ENCODE measurements at regions not wholly inside any gene's neighbourhood (a gene's known extent, or its start where the extent isn't known, plus 50 kb on each side); places are given as distances from the start of the nearest gene placed in this dataset.

- DNase-seq: no peak
- H3K36me3 ChIP-seq (replicated peaks; ENCODE audit: insufficient read depth, low read length): no peaks in the 10 kb centered on the region
- no peaks in the 10 kb centered on the region for H3F3A ChIP-seq (ENCODE audit: insufficient read depth, low read length)
- no peak overlapping the region for H3K4me2 ChIP-seq (ENCODE audit: low read depth, low read length)
- H3K4me3 ChIP-seq (ENCODE audit: low read length): no peak overlapping the region
- no peaks in the 10 kb centered on the region for H3K27me3 ChIP-seq (replicated peaks; ENCODE audit: insufficient read depth, low read length)
- H3K4me1 ChIP-seq (ENCODE audit: low read length): no peaks in the 10 kb centered on the region
- H3K79me2 ChIP-seq (ENCODE audit: low read length): no peaks in the 10 kb centered on the region
- TF ChIP-seq, protein P1, sequence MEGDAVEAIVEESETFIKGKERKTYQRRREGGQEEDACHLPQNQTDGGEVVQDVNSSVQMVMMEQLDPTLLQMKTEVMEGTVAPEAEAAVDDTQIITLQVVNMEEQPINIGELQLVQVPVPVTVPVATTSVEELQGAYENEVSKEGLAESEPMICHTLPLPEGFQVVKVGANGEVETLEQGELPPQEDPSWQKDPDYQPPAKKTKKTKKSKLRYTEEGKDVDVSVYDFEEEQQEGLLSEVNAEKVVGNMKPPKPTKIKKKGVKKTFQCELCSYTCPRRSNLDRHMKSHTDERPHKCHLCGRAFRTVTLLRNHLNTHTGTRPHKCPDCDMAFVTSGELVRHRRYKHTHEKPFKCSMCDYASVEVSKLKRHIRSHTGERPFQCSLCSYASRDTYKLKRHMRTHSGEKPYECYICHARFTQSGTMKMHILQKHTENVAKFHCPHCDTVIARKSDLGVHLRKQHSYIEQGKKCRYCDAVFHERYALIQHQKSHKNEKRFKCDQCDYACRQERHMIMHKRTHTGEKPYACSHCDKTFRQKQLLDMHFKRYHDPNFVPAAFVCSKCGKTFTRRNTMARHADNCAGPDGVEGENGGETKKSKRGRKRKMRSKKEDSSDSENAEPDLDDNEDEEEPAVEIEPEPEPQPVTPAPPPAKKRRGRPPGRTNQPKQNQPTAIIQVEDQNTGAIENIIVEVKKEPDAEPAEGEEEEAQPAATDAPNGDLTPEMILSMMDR (IDR thresholded peaks at IDR 0.05; ENCODE audit: low read length): no peak
- TF ChIP-seq EZH2phosphoT487 (IDR thresholded peaks at IDR 0.05; ENCODE audit: low read length) (no peak), EZH2 (optimal IDR thresholded peaks at IDR 0.05; ENCODE audit: low read depth, low read length) (no peak)
- H2AFZ ChIP-seq (ENCODE audit: low read length): no peak overlapping the region
- no peaks in the 10 kb centered on the region for H4K20me1 ChIP-seq (ENCODE audit: insufficient read depth, low read length)
- H3K9ac ChIP-seq (ENCODE audit: low read length): no peak overlapping the region
- no peak overlapping the region for H3K27ac ChIP-seq (ENCODE audit: low read length)
- H3K9me3 ChIP-seq (replicated peaks; ENCODE audit: insufficient read depth, low read length): no peaks in the 10 kb centered on the region; the same call in 1 of the 2 replicates
- no peaks in the 10 kb centered on the region for H3K9me2 ChIP-seq (replicated peaks; ENCODE audit: insufficient read depth, low read length)
Measured at GRCh38 chr10:131585761-131586160, 274.2 kb upstream of the TCERG1L start.

- Histone ChIP-seq H3K9me2 (replicated peaks; ENCODE audit: insufficient read depth, low read length) (no peaks in the 10 kb centered on the region), H3K79me2 (ENCODE audit: low read length) (no peaks in the 10 kb centered on the region), H3K4me2 (ENCODE audit: low read depth, low read length) (no peak overlapping the region), H3F3A (ENCODE audit: insufficient read depth, low read length) (no peaks in the 10 kb centered on the region), H3K27ac (ENCODE audit: low read length) (no peak overlapping the region), H3K4me3 (ENCODE audit: low read length) (no peak overlapping the region), H3K9me3 (replicated peaks; ENCODE audit: insufficient read depth, low read length) (no peaks in the 10 kb centered on the region; the same call in 1 of the 2 replicates), H3K27me3 (replicated peaks; ENCODE audit: insufficient read depth, low read length) (no peaks in the 10 kb centered on the region), H4K20me1 (ENCODE audit: insufficient read depth, low read length) (no peaks in the 10 kb centered on the region), H3K4me1 (ENCODE audit: low read length) (no peaks in the 10 kb centered on the region), H2AFZ (ENCODE audit: low read length) (no peak overlapping the region), H3K9ac (ENCODE audit: low read length) (no peak overlapping the region), H3K36me3 (replicated peaks; ENCODE audit: insufficient read depth, low read length) (no peaks in the 10 kb centered on the region)
- DNase-seq: no peak
- no peak for TF ChIP-seq EZH2phosphoT487 (IDR thresholded peaks at IDR 0.05; ENCODE audit: low read length)
- no peak for TF ChIP-seq EZH2 (optimal IDR thresholded peaks at IDR 0.05; ENCODE audit: low read depth, low read length)
- TF ChIP-seq, protein P1 (IDR thresholded peaks at IDR 0.05; ENCODE audit: low read length): no peak
Measured at GRCh38 chr10:131586958-131587357, 275.4 kb upstream of the TCERG1L start.

GRCh38 chr10:131587976-131588680, 276.6 kb upstream of the TCERG1L start:
- Histone ChIP-seq H4K20me1 (ENCODE audit: insufficient read depth, low read length) (no peaks in the 10 kb centered on the region), H3F3A (ENCODE audit: insufficient read depth, low read length) (no peaks in the 10 kb centered on the region), H2AFZ (ENCODE audit: low read length) (no peak overlapping the region), H3K79me2 (ENCODE audit: low read length) (no peaks in the 10 kb centered on the region), H3K4me2 (ENCODE audit: low read depth, low read length) (no peak overlapping the region), H3K9me2 (replicated peaks; ENCODE audit: insufficient read depth, low read length) (no peaks in the 10 kb centered on the region), H3K4me3 (ENCODE audit: low read length) (no peak overlapping the region), H3K9me3 (replicated peaks; ENCODE audit: insufficient read depth, low read length) (no peaks in the 10 kb centered on the region), H3K4me1 (ENCODE audit: low read length) (no peaks in the 10 kb centered on the region), H3K9ac (ENCODE audit: low read length) (no peak overlapping the region), H3K27me3 (replicated peaks; ENCODE audit: insufficient read depth, low read length) (no peaks in the 10 kb centered on the region), H3K36me3 (replicated peaks; ENCODE audit: insufficient read depth, low read length) (no peaks in the 10 kb centered on the region), H3K27ac (ENCODE audit: low read length) (no peak overlapping the region)
- TF ChIP-seq EZH2phosphoT487 (IDR thresholded peaks at IDR 0.05; ENCODE audit: low read length): no peak
- TF ChIP-seq, protein P1 (IDR thresholded peaks at IDR 0.05; ENCODE audit: low read length): no peak
- TF ChIP-seq EZH2 (optimal IDR thresholded peaks at IDR 0.05; ENCODE audit: low read depth, low read length): no peak
- DNase-seq: no peak

Measured in MM.1S (cell line).